ENCODE measurements at regions not wholly inside any gene's neighbourhood (a gene's known extent, or its start where the extent isn't known, plus 50 kb on each side); places are given as distances from the start of the nearest gene placed in this dataset.

DNA sequence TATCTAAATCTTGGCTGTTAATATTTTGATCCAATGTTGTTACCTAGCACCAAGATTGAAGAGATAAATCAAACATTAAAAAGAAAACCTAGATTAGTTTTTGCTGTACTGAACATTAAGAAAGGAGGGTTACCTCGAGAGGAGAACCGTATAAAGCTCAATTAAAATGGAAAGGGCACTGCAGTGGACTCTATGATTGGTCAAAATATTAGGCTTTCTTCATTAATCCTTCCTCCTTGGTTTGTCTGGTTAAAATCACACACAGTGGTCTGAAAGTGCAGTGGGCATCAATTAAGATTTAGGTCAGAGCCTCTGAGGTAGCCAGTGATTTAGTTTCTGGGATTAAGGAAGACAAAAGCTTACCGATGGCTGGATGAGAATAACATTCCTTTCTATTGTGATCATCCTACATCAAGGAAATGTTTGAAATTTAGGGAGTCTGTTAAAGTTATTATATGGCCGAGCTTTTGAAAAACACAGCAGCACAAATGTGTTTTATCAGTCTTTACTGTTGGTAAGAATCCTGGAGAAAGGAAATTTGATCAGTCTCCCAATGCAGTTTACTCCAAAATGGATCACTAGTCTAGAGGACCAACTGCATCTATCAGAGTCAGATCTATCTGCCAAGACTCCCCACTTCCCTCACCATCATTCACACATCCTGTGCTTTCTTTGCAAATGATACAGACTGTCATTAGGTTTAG, 134.6 kb upstream of the NEDD9 start:
- DNase-seq (ENCODE audit: low spot score): no peak
- TF ChIP-seq, protein P1, sequence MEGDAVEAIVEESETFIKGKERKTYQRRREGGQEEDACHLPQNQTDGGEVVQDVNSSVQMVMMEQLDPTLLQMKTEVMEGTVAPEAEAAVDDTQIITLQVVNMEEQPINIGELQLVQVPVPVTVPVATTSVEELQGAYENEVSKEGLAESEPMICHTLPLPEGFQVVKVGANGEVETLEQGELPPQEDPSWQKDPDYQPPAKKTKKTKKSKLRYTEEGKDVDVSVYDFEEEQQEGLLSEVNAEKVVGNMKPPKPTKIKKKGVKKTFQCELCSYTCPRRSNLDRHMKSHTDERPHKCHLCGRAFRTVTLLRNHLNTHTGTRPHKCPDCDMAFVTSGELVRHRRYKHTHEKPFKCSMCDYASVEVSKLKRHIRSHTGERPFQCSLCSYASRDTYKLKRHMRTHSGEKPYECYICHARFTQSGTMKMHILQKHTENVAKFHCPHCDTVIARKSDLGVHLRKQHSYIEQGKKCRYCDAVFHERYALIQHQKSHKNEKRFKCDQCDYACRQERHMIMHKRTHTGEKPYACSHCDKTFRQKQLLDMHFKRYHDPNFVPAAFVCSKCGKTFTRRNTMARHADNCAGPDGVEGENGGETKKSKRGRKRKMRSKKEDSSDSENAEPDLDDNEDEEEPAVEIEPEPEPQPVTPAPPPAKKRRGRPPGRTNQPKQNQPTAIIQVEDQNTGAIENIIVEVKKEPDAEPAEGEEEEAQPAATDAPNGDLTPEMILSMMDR (IDR thresholded peaks at IDR 0.05): no peak
- peak overlapping the region in 1 of 2 donors; percentile 47 for H3K27ac ChIP-seq
- H3K4me3 ChIP-seq: no peak overlapping the region

DNA sequence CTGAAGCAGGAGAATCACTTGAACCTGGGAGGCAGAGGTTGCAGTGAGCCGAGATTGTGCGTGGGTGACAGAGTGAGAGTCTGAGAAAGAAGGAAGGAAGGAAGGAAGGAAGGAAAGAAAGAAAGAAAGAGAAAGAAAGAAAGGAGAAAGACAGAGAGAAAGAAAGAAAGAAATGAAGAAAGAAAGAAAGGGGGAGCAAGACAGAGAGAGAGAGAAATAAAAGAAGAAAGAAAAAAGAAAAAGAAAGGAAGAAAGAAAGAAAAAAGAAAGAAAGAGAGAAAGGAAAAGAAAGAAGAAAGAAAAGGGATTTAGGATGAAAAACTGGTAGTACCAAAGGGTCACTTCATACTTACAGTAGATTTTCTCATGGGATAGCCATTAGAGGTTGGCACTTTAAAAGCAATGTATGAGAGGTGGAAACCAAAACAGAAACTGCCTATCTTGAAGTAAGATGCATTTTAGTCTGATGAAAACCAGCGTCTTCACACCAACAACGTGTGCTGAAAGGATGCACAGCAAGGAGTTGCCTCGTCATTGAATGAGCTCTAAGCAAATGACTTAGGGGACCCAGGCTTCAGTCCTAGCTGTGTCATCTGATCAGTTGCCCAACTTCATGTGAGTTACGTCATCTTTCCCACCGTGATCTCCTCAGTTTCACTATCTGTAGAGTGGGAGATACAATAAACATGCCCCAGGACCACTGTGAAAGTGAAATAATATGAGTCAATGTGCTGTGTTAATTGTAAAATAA, 133.9 kb upstream of the NEDD9 start:
- no peak overlapping the region for H3K4me3 ChIP-seq
- peak overlapping the region; percentile 78 to 89 for H3K27ac ChIP-seq
- no peak for DNase-seq (ENCODE audit: low spot score)
- TF ChIP-seq, protein P1 (IDR thresholded peaks at IDR 0.05): no peak

DNA sequence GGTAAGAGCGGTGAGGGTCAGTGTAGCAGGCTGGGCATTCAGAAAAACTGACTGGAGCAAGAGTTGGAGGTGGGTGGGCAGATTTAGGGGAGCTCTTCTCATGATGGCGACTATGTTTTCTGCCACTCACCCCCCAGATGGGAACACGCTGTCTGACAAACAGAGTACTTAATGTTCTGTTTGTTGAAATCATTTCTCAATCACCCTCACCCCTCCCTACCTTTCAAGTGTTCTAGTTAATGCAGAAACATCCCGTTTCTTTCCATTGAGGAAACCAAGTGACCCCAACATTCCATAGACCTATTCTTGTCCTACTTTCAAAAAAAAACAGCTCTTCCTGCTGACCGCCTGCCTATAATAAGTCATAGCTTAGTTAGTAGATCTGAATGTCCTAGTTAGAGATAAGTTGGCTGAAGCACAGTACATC, 132.5 kb upstream of the NEDD9 start:
- peak overlapping the region; percentile 78 to 89 for H3K27ac ChIP-seq
- no peak for DNase-seq (ENCODE audit: low spot score)
- TF ChIP-seq, protein P1 (IDR thresholded peaks at IDR 0.05): no peak
- no peak overlapping the region for H3K4me3 ChIP-seq

DNA sequence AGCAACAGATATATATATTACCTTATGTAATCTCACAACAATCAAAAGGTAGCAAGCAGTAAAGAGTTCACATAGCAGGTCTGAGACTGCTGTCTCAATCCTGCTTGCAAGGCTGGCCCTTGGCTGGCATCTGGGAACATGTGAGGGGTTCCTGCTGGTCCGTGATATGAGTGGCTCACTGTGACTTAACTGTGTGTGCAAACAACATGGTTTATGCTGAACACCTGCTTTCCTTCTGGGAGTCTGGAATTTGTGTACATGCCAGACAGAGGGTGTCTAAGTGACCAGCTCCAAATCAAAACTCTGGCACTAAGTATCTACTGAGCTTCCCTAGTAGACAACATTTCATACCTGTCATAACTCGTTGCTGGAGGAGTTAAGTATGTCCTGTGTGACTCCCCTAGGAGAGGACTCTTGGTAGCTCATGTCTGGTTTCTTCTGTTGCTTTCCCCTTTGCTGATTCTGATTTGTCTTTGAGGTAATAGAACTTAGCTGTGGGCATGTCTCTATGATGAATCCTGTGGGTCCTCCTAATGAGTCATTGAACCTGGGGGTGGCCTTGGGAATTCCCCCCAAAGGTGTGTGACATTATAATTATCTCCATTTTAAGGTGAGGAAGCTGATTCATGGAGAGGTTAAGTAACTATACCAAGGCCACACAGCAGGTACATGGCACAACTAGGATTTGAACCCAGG, 131.6 kb upstream of the NEDD9 start:
- TF ChIP-seq, protein P1 (IDR thresholded peaks at IDR 0.05): no peak
- Histone ChIP-seq H3K4me3 (no peak overlapping the region), H3K27ac (peak overlapping the region; percentile 69 to 89)
- DNase-seq (ENCODE audit: low spot score): no peak

DNA sequence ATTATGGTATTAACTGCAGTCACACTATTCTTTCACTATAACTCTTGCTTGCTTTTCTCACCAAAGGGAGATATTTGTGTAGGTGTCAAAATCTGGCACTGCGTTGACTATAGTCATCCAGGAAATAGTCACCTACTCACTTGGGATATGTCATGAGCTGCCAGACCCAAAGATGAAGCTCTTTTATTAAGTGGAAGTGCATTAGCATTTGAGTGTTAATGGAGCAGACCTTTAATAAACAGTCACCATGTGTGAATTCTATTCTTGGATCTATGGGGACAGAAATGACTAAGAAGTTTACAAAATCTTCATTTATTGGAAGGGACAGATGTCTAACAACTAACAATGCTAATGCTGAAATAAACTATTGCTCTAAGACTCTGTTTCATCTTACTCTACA, 130.1 kb upstream of the NEDD9 start:
- TF ChIP-seq, protein P1 (IDR thresholded peaks at IDR 0.05): no peak
- Histone ChIP-seq H3K27ac (no peak overlapping the region), H3K4me3 (no peak overlapping the region)
- no peak for DNase-seq (ENCODE audit: low spot score)

DNA sequence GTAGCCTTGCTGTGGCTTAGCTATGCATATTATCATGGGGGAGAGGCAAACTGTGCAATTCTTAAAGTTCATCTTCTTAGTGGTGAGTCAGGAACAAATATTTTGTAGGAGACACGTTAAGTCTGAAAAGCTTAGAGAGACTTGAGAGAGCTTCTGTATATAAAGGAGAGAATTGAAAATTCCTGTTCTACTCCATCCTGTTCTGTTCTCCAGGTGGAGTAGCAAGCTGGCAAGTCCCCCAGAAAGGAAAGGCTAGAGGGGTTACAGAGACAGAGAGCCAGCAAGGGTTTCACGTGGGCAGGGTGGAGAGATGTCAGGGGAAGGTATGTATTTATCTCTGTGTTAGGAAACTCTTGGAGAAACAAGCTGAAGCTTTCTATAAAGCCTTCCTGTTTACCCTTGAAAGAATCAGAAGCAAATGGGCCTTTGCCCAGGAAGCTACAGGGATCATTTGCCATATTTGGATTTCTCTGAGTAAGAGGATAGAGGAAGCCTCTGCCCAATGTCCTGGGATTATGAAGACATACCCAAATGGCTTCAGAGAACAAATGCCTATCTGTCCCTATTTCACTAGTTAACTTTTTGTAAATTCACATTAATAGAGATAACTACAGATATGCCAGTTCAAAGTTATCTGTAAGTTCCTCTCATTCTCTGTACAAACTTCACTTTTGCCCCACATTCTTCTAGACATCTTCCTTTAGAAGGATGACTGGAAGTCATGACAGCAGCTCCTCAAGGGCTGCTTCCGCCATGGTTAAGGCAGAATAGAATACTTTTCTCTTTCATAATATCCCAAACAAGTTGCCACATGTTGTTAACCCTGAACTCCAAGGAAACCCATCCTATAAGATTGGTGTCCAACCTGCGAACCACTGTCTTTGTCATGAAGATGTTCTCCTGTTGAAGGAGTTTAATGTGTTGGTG, 126.7 kb upstream of the NEDD9 start:
- no peak overlapping the region for H3K4me3 ChIP-seq

More for the DNA sequence above, 126.7 kb upstream of the NEDD9 start:
- H3K27ac ChIP-seq: no peak overlapping the region
- TF ChIP-seq, protein P1 (IDR thresholded peaks at IDR 0.05): no peak
- DNase-seq (ENCODE audit: low spot score): no peak

Measured in coronary artery (tissue), 2 donors.